ENCODE measurements at regions not wholly inside any gene's neighbourhood (a gene's known extent, or its start where the extent isn't known, plus 50 kb on each side); places are given as distances from the start of the nearest gene placed in this dataset.
"Not testable (repeated sequence)": the region's sequence is repeated elsewhere in the genome, so short reads cannot be mapped to it uniquely, and the experiment has no call there.

DNA sequence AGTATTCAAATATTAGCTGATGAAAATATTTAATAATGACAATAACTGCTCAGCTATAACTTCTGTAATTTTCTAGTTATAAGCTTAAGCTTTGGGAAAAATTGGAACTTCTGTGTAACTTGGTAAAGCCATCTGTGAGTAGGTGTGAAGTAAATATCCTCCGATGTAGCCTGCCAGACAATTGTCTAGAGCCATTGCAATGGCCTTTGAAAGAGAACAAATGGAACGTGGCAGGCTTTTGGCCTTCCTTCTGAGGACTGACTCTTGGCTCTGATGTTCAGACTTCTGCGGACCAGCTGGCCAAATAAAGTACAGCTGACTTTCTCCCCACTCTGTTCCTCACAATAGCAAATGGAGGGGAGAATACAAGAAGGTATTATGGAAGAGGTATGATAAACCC lies 203.4 kb upstream of the NMUR2 start:
- DNase-seq (ENCODE audit: low read depth) = no peak

DNA sequence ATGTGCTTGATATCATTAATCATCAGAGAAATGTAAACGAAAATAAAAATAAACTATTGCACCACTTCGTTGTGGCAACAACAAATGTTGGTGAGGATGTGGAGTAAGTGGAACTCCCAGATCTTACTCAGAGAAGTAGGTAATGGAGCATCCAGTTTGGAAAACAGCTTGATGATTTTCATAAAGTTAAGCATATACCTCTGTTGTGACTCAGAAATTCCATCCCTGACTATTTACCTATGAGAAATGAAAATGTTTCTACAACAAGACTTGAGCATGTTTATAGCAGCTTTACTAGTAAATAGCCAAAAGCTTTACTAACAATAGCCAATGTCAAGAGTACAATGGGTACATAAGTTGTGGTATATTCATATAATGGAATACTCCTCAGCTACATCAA lies 214.7 kb upstream of the NMUR2 start:
- DNase-seq (ENCODE audit: low read depth) = no peak

DNA sequence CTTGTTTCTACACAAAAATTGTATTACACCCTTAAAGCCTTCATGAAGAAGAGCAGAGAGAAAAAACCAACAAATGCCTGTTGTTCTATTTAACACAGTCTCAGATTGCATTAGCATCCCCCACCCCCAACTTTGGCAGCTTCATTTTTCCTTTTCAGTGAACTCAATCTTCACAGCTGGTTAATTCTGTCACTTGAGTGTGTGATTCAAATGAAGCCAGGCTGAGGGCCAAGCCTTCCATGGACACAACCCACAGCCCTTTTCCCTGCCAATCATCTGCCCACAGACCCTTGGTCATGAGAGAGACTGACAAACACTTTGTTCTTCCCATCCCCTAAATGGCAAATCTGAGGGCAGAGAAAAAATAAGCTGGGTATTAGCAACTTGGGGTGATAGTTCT lies 217.5 kb upstream of the NMUR2 start:
- no peak for DNase-seq (ENCODE audit: low read depth)

DNA sequence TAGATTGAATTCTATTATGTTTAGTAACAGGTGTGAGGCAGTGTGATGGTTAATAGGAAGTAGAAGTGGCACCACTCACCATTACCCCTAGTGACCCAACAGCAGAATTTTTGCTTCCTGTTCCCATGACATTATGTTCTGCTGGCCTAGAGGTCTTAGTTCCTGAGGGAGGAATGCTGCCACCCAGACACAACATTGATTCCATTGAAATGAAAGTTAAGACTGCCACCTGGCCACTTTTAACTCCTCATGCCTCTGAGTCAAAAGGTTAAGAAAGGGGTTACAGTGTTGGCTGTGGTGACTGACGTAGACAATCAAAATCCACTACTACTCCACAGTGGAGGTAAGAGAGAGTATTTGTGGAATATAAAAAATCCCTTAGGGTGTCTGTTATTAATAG lies 218.9 kb upstream of the NMUR2 start:
- DNase-seq (ENCODE audit: low read depth) = no peak

- no peak for DNase-seq (ENCODE audit: low read depth)
These were observed 220.6 kb upstream of the NMUR2 start for GRCh38 chr5:152625696-152626095.

- no peak for DNase-seq (ENCODE audit: low read depth)
These were observed 226.1 kb upstream of the NMUR2 start for GRCh38 chr5:152631221-152631620.

DNA sequence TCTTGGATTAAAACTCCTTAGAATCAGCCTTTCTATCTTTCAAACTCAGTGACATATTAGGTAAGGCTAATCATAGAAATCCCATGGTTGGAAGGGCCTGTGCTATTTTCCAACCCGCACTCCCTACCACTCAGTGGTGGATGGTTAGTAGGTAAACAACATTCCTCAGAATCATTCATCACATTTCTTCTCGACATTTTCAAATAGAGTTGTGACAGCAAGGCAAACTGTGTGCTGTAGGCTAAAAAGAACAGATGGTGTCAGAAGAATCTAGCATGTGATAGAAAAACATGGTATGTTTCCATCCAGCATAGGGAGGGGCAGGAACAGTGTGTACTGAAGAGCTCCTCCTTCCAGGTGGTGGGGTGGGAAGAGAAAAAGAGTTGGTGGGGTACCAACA lies 227.3 kb upstream of the NMUR2 start:
- DNase-seq (ENCODE audit: low read depth) = no peak

DNA sequence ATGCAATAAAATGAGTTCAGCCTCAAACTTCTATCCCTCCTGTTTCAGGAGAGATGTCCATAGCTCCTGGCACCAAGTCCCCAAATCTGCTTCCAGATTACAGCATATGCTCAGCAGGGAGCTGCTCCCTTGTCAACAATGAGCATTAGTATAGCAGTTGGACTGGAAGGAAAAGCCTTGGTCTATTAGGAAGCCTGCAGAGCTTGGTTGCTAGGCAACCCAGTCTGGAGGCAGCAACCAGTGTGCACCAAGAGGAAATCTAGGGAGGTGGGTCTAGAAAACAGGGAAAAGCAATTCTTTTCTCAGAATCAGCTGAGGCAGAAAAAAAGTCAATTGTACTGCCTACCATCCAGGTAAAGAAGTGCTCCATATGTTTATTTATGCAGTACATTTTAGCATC lies 229.5 kb upstream of the NMUR2 start:
- DNase-seq (ENCODE audit: low read depth) = no peak

- DNase-seq (ENCODE audit: low read depth) = no peak
These were observed 234.0 kb upstream of the NMUR2 start for GRCh38 chr5:152638996-152639552.

DNA sequence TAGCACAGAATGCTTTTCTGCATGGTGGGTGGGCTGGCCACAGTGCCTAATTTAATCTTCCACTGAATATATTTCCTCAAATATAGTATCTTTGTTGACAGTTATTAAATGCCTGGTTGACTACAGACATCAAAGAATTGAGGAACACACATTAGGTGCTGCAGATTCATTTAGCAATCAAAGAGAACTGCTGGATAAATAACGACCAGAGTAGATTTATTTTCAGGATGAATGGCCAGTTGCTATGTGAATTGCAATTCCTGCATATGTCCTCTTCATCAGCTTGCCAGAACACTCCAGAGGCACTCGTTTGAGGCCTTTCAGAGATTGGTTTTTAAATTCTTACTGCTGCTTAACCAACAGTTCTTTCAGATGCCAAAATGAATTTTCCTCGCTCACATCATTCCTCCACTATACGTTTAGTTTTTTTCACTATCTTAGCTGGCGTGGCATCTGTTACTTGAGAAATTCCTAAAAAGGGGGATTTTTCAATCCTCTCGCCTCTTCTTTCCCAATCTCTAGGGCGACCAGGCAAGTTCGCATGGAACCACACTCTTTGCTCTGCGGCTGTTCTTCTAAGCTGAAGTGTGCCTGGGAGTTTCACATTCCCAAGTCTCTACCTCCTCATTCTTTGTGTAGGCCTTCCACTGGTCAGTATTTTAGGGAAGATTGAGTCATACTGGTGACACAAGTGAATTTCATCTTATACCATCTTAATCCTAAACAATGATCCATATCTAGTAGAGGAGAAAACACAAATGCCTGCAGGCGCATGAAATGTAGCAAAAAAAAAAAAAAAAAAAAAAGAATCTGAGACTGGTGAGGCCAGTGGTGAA lies 237.1 kb upstream of the NMUR2 start:
- no peak for DNase-seq (ENCODE audit: low read depth)

GRCh38 chr5:152642880-152643279 lies 237.8 kb upstream of the NMUR2 start:
- no peak for DNase-seq (ENCODE audit: low read depth)

DNA sequence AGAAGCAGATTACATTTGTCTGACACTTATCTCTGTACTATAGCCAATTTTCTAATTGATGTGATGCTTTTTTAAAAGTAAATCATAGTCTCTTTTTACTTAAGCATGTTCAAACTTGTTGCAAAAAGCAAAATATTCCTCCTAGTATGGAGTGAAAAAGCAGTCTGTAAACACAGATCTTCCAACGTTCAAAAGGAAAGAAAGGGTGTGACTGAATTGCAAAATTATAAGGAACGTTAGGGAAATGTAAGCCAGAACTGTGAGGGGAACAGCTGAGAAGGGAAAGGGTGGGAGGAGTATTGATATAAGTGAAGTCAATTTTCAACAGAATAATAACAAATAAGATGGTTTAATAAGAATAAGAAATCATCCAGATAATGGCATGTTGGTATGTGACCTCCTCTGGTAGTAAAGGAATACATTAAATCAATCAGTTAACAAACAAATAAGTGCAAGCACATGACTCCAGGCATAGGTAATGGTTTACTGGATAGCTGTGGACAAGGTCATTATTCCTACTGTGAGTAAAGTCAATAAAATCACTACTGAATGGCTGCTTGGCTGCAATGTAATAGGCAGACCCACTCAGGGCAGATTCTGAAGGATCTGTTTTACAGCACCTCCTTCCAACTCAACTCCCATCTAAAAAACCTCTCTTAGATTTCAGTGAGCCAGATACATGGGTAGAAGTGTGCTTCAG lies 239.1 kb upstream of the NMUR2 start:
- no peak for DNase-seq (ENCODE audit: low read depth)

- no peak for DNase-seq (ENCODE audit: low read depth)
These were observed 244.5 kb upstream of the NMUR2 start for GRCh38 chr5:152649609-152650008.

DNA sequence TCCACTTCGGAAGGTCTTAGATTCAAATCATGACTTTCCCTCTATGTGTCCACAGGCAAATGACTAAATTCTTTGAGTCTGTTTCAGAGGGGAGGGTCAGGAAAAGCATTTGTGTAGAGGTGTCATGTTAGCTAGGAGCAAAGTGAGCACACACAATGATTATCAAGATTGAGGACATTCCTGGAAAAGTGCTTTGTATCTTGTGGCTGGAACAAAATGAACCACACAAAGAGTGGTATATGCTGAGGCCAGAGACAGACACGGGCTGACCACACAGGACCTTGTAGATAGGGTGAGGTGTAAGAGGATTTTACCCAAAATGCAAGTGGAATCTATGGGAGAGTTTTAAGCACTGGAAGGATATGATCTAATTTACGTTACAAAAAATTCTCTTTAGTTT lies 245.3 kb upstream of the NMUR2 start:
- DNase-seq (ENCODE audit: low read depth) = no peak

DNA sequence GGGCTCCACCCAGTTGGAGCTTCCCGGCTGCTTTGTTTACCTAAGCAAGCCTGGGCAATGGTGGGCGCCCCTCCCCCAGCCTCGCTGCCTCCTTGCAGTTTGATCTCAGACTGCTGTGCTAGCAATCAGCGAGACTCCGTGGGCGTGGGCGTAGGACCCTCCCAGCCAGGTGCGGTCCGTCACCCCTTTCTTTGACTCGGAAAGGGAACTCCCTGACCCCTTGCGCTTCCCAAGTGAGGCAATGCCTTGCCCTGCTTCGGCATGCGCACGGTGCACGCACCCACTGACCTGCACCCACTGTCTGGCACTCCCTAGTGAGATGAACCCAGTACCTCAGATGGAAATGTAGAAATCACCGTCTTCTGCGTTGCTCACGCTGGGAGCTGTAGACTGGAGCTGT lies 254.4 kb upstream of the NMUR2 start:
- not testable (repeated sequence) for DNase-seq (ENCODE audit: low read depth)

DNA sequence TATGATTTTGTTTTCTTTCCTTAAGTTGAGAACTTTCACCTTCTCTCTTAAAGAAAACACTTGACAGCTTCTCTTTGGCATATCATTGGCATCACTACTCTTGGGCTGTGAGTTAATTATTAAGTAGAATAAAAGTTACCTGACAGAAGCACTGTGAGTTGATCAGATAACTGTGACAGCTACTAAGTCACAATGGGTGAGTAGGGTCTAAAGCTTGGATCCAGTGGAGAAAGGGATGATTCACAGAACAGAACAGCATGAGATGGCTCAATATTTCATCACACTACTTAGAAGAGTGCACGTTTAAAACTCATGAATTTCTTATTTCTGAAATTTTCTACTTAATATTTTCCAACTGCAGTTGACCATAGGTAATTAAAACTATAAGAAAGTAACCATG lies 268.5 kb upstream of the NMUR2 start:
- no peak for DNase-seq (ENCODE audit: low read depth)

DNA sequence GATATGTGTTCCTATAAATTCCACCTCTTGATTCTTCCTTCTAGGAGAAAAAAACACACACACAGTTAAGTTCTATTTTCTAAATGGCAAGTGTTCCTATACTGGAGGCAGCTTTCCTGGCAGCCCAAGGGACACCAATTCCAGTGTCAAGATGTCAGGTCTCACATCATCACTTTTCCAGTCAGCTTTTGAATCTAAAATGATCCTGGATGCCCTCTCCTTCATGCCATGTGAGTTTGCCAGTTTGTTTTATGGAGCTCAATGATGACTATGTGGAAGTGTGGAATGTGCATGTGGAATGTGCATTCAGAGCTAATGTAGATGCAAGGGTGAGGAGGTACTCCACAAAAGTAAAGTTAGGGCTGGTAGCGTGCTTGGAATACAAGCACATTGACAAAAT lies 269.3 kb upstream of the NMUR2 start:
- DNase-seq (ENCODE audit: low read depth) = no peak

GRCh38 chr5:152676196-152676595 lies 271.1 kb upstream of the NMUR2 start:
- no peak for DNase-seq (ENCODE audit: low read depth)

DNA sequence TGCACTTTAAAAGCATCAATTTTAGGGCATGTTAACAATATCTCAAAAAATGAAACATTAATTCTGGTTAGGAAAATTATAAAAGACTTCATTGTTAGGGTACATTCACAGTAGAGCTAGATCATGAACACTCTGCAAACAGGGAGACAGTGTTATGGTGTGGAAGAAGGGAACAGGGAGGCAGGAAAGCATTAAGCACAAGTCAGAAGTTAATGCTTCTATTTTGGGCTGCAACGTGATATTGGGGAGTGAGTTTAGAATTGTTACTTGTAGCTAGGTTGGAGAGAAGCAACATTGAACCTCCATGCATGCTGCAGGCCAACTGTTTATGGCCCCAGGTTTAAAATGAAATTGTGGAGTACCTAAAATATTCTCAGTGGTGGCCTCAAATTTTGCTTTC lies 278.1 kb upstream of the NMUR2 start:
- no peak for DNase-seq (ENCODE audit: low read depth)

DNA sequence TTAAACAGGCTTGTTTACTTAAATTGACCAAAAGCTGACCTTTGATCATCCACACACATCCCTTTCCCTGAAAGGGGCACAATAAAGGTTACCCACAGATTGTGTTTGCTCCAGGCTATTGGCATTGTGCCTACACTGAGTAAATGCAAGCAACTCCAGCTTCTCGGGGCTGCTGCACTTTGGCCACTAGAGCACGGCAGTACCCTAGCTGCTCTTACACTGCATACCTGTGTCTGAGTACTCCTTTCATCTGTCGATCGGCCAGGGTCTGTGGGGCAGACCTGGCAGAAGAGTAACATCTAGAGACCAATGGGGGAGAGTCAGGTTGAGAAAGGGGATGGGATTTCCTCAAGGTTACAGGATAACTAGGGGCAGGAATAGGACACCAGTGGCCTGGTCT lies 281.9 kb upstream of the NMUR2 start:
- DNase-seq (ENCODE audit: low read depth) = no peak

GRCh38 chr5:152688561-152689249 lies 283.6 kb upstream of the NMUR2 start:
- peak; percentile 2 for DNase-seq (ENCODE audit: low read depth)

DNA sequence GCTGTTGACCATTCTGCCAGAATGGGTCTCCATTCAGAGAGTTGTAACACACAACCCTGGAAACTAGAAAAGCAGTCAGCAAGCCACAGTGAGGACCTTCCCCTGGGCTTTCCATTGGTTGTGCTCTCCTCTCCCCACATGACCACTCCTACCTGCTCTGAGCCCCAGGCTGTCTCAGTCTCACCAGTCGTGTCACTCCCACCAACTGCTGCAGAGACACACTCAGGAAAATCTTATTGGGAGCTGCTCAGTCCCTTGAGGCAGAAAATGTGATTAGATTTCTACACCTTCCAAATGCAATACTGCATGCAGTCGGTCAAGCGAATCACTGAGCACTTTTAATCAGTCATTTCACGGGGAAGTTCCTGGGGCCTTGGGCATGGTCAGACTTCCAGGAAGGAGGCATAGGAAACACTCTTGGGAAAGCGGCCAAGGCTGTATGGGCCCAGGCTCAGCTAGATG lies 284.2 kb upstream of the NMUR2 start:
- no peak for DNase-seq (ENCODE audit: low read depth)

GRCh38 chr5:152694231-152694630 lies 289.2 kb upstream of the NMUR2 start:
- no peak for DNase-seq (ENCODE audit: low read depth)

All from fibroblast of gingiva (primary cell).